ENCODE measurements at regions not wholly inside any gene's neighbourhood (a gene's known extent, or its start where the extent isn't known, plus 50 kb on each side); places are given as distances from the start of the nearest gene placed in this dataset.

DNA sequence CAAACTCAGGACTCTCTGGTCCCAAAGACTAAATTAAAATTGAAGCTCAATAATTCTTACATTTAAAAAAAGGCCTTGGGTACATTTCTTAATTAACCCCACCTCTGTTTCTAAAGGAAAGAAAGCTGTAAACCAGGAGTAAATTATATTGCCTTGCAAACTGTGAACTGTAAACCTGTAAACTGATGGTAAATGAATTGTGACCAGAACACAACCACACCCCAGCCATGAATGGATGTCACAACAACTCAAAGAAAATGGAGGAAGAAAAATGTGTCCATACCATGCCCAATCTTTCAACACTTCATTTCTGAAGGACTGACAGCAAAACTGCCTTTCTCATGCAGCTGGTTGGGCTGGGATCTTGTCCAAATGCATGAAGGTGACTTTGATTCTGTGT is 171.3 kb upstream of the C1orf87 start:
- TF ChIP-seq, protein P1, sequence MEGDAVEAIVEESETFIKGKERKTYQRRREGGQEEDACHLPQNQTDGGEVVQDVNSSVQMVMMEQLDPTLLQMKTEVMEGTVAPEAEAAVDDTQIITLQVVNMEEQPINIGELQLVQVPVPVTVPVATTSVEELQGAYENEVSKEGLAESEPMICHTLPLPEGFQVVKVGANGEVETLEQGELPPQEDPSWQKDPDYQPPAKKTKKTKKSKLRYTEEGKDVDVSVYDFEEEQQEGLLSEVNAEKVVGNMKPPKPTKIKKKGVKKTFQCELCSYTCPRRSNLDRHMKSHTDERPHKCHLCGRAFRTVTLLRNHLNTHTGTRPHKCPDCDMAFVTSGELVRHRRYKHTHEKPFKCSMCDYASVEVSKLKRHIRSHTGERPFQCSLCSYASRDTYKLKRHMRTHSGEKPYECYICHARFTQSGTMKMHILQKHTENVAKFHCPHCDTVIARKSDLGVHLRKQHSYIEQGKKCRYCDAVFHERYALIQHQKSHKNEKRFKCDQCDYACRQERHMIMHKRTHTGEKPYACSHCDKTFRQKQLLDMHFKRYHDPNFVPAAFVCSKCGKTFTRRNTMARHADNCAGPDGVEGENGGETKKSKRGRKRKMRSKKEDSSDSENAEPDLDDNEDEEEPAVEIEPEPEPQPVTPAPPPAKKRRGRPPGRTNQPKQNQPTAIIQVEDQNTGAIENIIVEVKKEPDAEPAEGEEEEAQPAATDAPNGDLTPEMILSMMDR (IDR thresholded peaks at IDR 0.05) = no peak
- no peak for TF ChIP-seq ZFX (IDR thresholded peaks at IDR 0.05; ENCODE audit: borderline replicate concordance)
